K562 (cell line): ENCODE measurements at regions not wholly inside any gene's neighbourhood (a gene's known extent, or its start where the extent isn't known, plus 50 kb on each side); places are given as distances from the start of the nearest gene placed in this dataset.

Source experiments
- ATAC-seq: fragments of 200-7000 bp; cut with Tn5 transposase; 3 replicates; pipeline ENCODE4 v1.9.1; 2020; ENCODE audit warnings: moderate library complexity
- BruUV-seq: library from RNA; stranded (reverse); fragments of 400-500 nt; replicated peaks from 2 replicates; lab custom pipeline; 2021; lab: Mats Ljungman, UMichigan
- CTCF ChIA-PET: fragments of 300-600 bp; formaldehyde crosslinking; extraction: SDS; loops from one replicate; lab custom pipeline; 2021; ENCODE audit warnings: low intra/inter-chr PET ratio; lab: Yijun Ruan, JAX
- POLR2A ChIA-PET: fragments of 300-600, 350-650 bp; sonication (Branson Sonifier 250); formaldehyde crosslinking; extraction: SDS; loops from one replicate; lab custom pipeline; 2021; ENCODE audit warnings: antibody characterized with exemption, inconsistent platforms; lab: Yijun Ruan, JAX
- DNase-seq, 4 experiments: peaks; one replicate each; pipeline versions ENCODE4 v3.0.0 to v3.0.0-alpha.2; 2011 to 2018; ENCODE audit warnings: low spot score in 3 of 4, mixed read lengths in 3 of 4; ENCODE audit errors: extremely low read depth in 1 of 4
- FAIRE-seq: peaks from 2 replicates; lab custom pipeline; 2011; peaks lifted over from hg19 to GRCh38; lab: Jason Lieb, UNC
- H2AFZ ChIP-seq: 2 replicates; pipeline ENCODE4 v1.6.0; 2011; ENCODE audit warnings: low read depth, low read length, control low read depth, inconsistent platforms
- H3K27ac ChIP-seq: fragments of 200-600 bp; 3 replicates; pipeline ENCODE4 v1.8.0; 2011; ENCODE audit warnings: low read depth, mild to moderate bottlenecking, control low read depth, inconsistent platforms, low read length, moderate library complexity, mixed read lengths; ENCODE audit errors: extremely low read depth
- H3K27me3 ChIP-seq, 2 experiments: fragments of 300-600 bp in 1 of 2; 2 replicates in 1 of 2; 3 replicates in 1 of 2; pipeline versions ENCODE4 v1.6.0 to v1.8.0; 2011; ENCODE audit warnings: inconsistent platforms in 2 of 2, low read length in 2 of 2, mild to moderate bottlenecking in 1 of 2, mixed read lengths in 1 of 2, moderate library complexity in 1 of 2; ENCODE audit not compliant: control insufficient read depth in 2 of 2, insufficient read depth in 2 of 2
- H3K36me3 ChIP-seq: fragments of 300-600 bp; 3 replicates; pipeline ENCODE4 v1.8.0; 2011; ENCODE audit warnings: mild to moderate bottlenecking, low read length, inconsistent platforms; ENCODE audit not compliant: control insufficient read depth, insufficient read depth
- H3K4me1 ChIP-seq, 2 experiments: fragments of 200-600 bp in 1 of 2; replicated peaks in 1 of 2; 2 replicates in 1 of 2; 3 replicates in 1 of 2; pipeline versions ENCODE4 v1.5.1 to v1.8.0; 2011; ENCODE audit warnings: inconsistent platforms in 2 of 2, low read length in 2 of 2, mild to moderate bottlenecking in 1 of 2, mixed read lengths in 1 of 2, moderate library complexity in 1 of 2; ENCODE audit not compliant: control insufficient read depth in 2 of 2, insufficient read depth in 2 of 2
- H3K4me2 ChIP-seq: 2 replicates; pipeline ENCODE4 v1.6.1; 2011; ENCODE audit warnings: low read length, control low read depth, inconsistent platforms, mixed read lengths; ENCODE audit not compliant: insufficient read depth
- H3K4me3 ChIP-seq: fragments of 200-600 bp; sonication (generic), shearing (Covaris generic); 2 replicates; pipeline ENCODE4 v1.5.1; 2016; ENCODE audit warnings: control low read depth, inconsistent platforms
- H3K79me2 ChIP-seq: fragments of 200-600 bp; 3 replicates; pipeline ENCODE4 v1.8.0; 2011; ENCODE audit warnings: low read length, inconsistent platforms; ENCODE audit not compliant: control insufficient read depth, insufficient read depth
- H3K9ac ChIP-seq, 2 experiments: 2 replicates each; pipeline versions ENCODE4 v1.6.0 to v1.6.1; 2011; ENCODE audit warnings: low read depth in 2 of 2, low read length in 2 of 2, control low read depth in 1 of 2, inconsistent platforms in 1 of 2, mild to moderate bottlenecking in 1 of 2, mixed read lengths in 1 of 2; ENCODE audit not compliant: insufficient read depth in 1 of 2
- H3K9me1 ChIP-seq: one replicate; pipeline ENCODE4 v1.6.0; 2011; ENCODE audit warnings: inconsistent platforms, mild to moderate bottlenecking, low read length, moderate library complexity; ENCODE audit not compliant: control insufficient read depth, insufficient read depth
- H3K9me3 ChIP-seq: replicated peaks from 2 replicates; pipeline ENCODE4 v1.5.1; 2011; ENCODE audit warnings: low read depth, low read length, inconsistent platforms; ENCODE audit not compliant: control insufficient read depth, insufficient read depth
- H4K20me1 ChIP-seq: replicated peaks from 2 replicates; pipeline ENCODE4 v1.6.1; 2011; ENCODE audit warnings: low read length, inconsistent platforms, mixed read lengths; ENCODE audit not compliant: control insufficient read depth, insufficient read depth
- CTCF ChIP-seq, 3 experiments: IDR thresholded peaks in 2 of 3; conservative IDR thresholded peaks in 1 of 3; 2 replicates each; pipeline ENCODE4 v1.5.1; 2011 to 2012; ENCODE audit warnings: low read length in 3 of 3, mild to moderate bottlenecking in 3 of 3, control low read depth in 2 of 3, improper control_type of control experiment in 1 of 3, inconsistent platforms in 1 of 3, low read depth in 1 of 3, mixed read lengths in 1 of 3, moderate library complexity in 1 of 3; ENCODE audit not compliant: insufficient read depth in 2 of 3
- ESRRB ChIP-seq: fragments of 250-450 bp; sonication (Bioruptor Pico); IDR thresholded peaks from 2 replicates; pipeline ENCODE4 v1.5.0; 2020; ENCODE audit warnings: mild to moderate bottlenecking, moderate library complexity, borderline replicate concordance
- HOXB6 ChIP-seq: fragments of 250-450 bp; sonication (Bioruptor Pico); IDR thresholded peaks from 2 replicates; pipeline ENCODE4 v1.5.1; 2022; ENCODE audit warnings: mild to moderate bottlenecking, borderline replicate concordance
- NCOA6 ChIP-seq: fragments of 450-650 bp; IDR thresholded peaks from 2 replicates; pipeline ENCODE4 v1.6.1; 2017; ENCODE audit warnings: mild to moderate bottlenecking
- PHF21A ChIP-seq: fragments of 450-650 bp; IDR thresholded peaks from 2 replicates; pipeline ENCODE4 v1.6.1; 2017; ENCODE audit warnings: low read depth, borderline replicate concordance
- RAD21 ChIP-seq, 2 experiments: fragments of 250-450 bp in 1 of 2; fragments of 450-650 bp in 1 of 2; sonication (Bioruptor Pico) in 1 of 2; formaldehyde crosslinking in 1 of 2; IDR thresholded peaks in 1 of 2; conservative IDR thresholded peaks in 1 of 2; 2 replicates each; pipeline versions ENCODE4 v1.4.0 to v1.8.0; 2020 to 2022; ENCODE audit warnings: mild to moderate bottlenecking in 2 of 2, moderate library complexity in 1 of 2
- ZBTB17 ChIP-seq: fragments of 450-650 bp; formaldehyde crosslinking; IDR thresholded peaks from 2 replicates; pipeline ENCODE4 v1.4.0; 2020; ENCODE audit warnings: mild to moderate bottlenecking
- ZNF282 ChIP-seq: sonication (generic); formaldehyde crosslinking; IDR thresholded peaks from 2 replicates; pipeline ENCODE4 v1.8.1; 2023; ENCODE audit warnings: missing genetic modification reagents
- ZNF561 ChIP-seq: fragments of 450-650 bp; formaldehyde crosslinking; conservative IDR thresholded peaks from 2 replicates; pipeline ENCODE4 v1.4.0; 2020; ENCODE audit warnings: mild to moderate bottlenecking, moderate library complexity
- ZNF586 ChIP-seq: fragments of 450-650 bp; formaldehyde crosslinking; conservative IDR thresholded peaks from 2 replicates; pipeline ENCODE4 v1.4.0; 2020; ENCODE audit warnings: mild to moderate bottlenecking, moderate library complexity
- ZNF668 ChIP-seq: fragments of 250-450 bp; sonication (Bioruptor Pico); IDR thresholded peaks from 2 replicates; pipeline ENCODE4 v1.8.0; 2022; ENCODE audit warnings: mild to moderate bottlenecking, inconsistent platforms
- WGBS: fragments of 100-300 bp; shearing (Covaris generic); methylation state at CpG from one replicate; pipeline ENCODE4 v1.1.6; 2016; ENCODE audit warnings: low coverage, mixed read lengths; ENCODE audit not compliant: insufficient coverage; ENCODE audit errors: missing lambda C conversion rate; 5-methylcytosine and 5-hydroxymethylcytosine counted together
- in situ Hi-C: fragments of 300-500 bp; cut with MboI; formaldehyde crosslinking; loops from 4 replicates; pipeline ENCODE4 v1.15.0; 2018; ENCODE audit warnings: inconsistent platforms, mixed read lengths
- intact Hi-C: fragments of 100-400 bp; cut with micrococcal nuclease; formaldehyde crosslinking; loops from 2 replicates; pipeline ENCODE4 v1.14.2; 2022

- H3K9me1 ChIP-seq: no peaks in the 10 kb centered on the region
- H3K4me1 ChIP-seq: no peaks in the 10 kb centered on the region; a peak in 1 of 5 replicates
- no peak for FAIRE-seq
- peak in 2 of 4 experiments; percentile 3 to 18 for DNase-seq
- no peak overlapping the region for H2AFZ ChIP-seq
- no peaks in the 10 kb centered on the region for H3K36me3 ChIP-seq
- TF ChIP-seq PHF21A (no peak), NCOA6 (no peak), ESRRB (CRISPR knock-in tag) (no peak), ZNF586 (no peak), ZNF282 (no peak), ZBTB17 (CRISPR knock-in tag) (no peak), RAD21 (CRISPR knock-in tag; conservative IDR thresholded peaks at IDR 0.05 in 1 of 2, IDR thresholded peaks at IDR 0.05 in 1 of 2) (peak in 1 of 2 experiments; percentile 35; a peak in 1 of 4 replicates), HOXB6 (CRISPR knock-in tag) (no peak), CTCF (IDR thresholded peaks at IDR 0.05 in 2 of 3, conservative IDR thresholded peaks at IDR 0.05 in 1 of 3; ENCODE audit: insufficient read depth in 2 of 3, low read depth in 1 of 3, low read length in 3 of 3) (peak; percentile 19 to 32 (median 20); a peak in 2 of 6 replicates), ZNF668 (CRISPR knock-in tag) (no peak), ZNF561 (CRISPR knock-in tag) (no peak)
- no peak overlapping the region for H3K27ac ChIP-seq
- no TSS peak for BruUV-seq
- H3K9ac ChIP-seq: no peak overlapping the region
- ChIA-PET CTCF (no interaction called here), POLR2A (interaction anchor here (0.5 kb wide), 1 partner anchor 18 kb away, joined by 4 read pairs; no protein-coding TSS in a partner anchor)
- H3K4me3 ChIP-seq: no peak overlapping the region
- H3K9me3 ChIP-seq: no peaks in the 10 kb centered on the region
- ATAC-seq: peak; percentile 63; the same call in 2 of the 3 replicates
- 0% methylated on average over 6 of the region's 6 CpGs for WGBS
- no peaks in the 10 kb centered on the region for H3K79me2 ChIP-seq
- intact Hi-C loops: no loop called here
- H3K27me3 ChIP-seq: no peaks in the 10 kb centered on the region
- no peaks in the 10 kb centered on the region for H4K20me1 ChIP-seq
- in situ Hi-C loops: no loop called here
- no peak overlapping the region for H3K4me2 ChIP-seq
These were observed 309.9 kb downstream of the RPLP1 start for GRCh38 chr15:69762373-69763148.
